CD14-positive monocyte (primary cell): ENCODE measurements at regions not wholly inside any gene's neighbourhood (a gene's known extent, or its start where the extent isn't known, plus 50 kb on each side); places are given as distances from the start of the nearest gene placed in this dataset.

Experiments used
- DNase-seq, 3 donors: peaks; one replicate each; pipeline ENCODE4 v3.0.0-alpha.2; 2011 to 2022
- H2AFZ ChIP-seq: 2 replicates; pipeline ENCODE4 v1.6.0; 2012; ENCODE audit warnings: mild to moderate bottlenecking, low read depth, low read length, inconsistent platforms; ENCODE audit not compliant: insufficient read depth, poor library complexity, severe bottlenecking
- H3K27ac ChIP-seq, 2 donors: 1 replicate in 1 of 2; 2 replicates in 1 of 2; pipeline ENCODE4 v1.5.1; 2012 to 2013; ENCODE audit warnings: low read length in 2 of 2, control low read depth in 1 of 2, inconsistent platforms in 1 of 2, low read depth in 1 of 2, mild to moderate bottlenecking in 1 of 2
- H3K27me3 ChIP-seq, 2 donors: one replicate each; pipeline versions ENCODE4 v1.6.0 to v1.6.1; 2011 to 2013; ENCODE audit warnings: low read length in 2 of 2; ENCODE audit not compliant: control insufficient read depth in 2 of 2, insufficient read depth in 2 of 2
- H3K36me3 ChIP-seq, 2 donors: replicated peaks in 1 of 2; 1 replicate in 1 of 2; 2 replicates in 1 of 2; pipeline versions ENCODE4 v1.5.1 to v1.6.1; 2012 to 2013; ENCODE audit warnings: low read length in 2 of 2, control low read depth in 1 of 2, inconsistent platforms in 1 of 2, mild to moderate bottlenecking in 1 of 2; ENCODE audit not compliant: insufficient read depth in 2 of 2, control insufficient read depth in 1 of 2
- H3K4me1 ChIP-seq, 2 donors: 1 replicate in 1 of 2; 2 replicates in 1 of 2; pipeline versions ENCODE4 v1.5.1 to v1.6.1; 2012 to 2013; ENCODE audit warnings: low read length in 2 of 2, control low read depth in 1 of 2, inconsistent platforms in 1 of 2, mild to moderate bottlenecking in 1 of 2, moderate library complexity in 1 of 2; ENCODE audit not compliant: insufficient read depth in 2 of 2, control insufficient read depth in 1 of 2
- H3K4me2 ChIP-seq: replicated peaks from 2 replicates; pipeline ENCODE3; 2012; ENCODE audit warnings: low read length, moderate library complexity, mild to moderate bottlenecking; ENCODE audit not compliant: poor library complexity, severe bottlenecking; ENCODE audit errors: extremely low read depth
- H3K4me3 ChIP-seq, 3 experiments: fragments of 200-600 bp in 1 of 3; sonication (generic) in 1 of 3; replicated peaks in 1 of 3; 1 replicate in 2 of 3; 2 replicates in 1 of 3; pipeline ENCODE4 v1.5.1; 2011 to 2013; ENCODE audit warnings: low read length in 3 of 3, mild to moderate bottlenecking in 3 of 3, control low read depth in 2 of 3, low read depth in 2 of 3, inconsistent platforms in 1 of 3, moderate library complexity in 1 of 3
- H3K79me2 ChIP-seq: 2 replicates; pipeline ENCODE4 v1.6.0; 2012; ENCODE audit warnings: mild to moderate bottlenecking, control low read depth, inconsistent platforms, low read length, moderate library complexity; ENCODE audit not compliant: insufficient read depth
- H3K9ac ChIP-seq: 2 replicates; pipeline ENCODE4 v1.6.0; 2017; ENCODE audit warnings: low read length, mild to moderate bottlenecking; ENCODE audit not compliant: insufficient read depth, poor library complexity, severe bottlenecking
- H3K9me3 ChIP-seq, 2 donors: replicated peaks in 1 of 2; 1 replicate in 1 of 2; 2 replicates in 1 of 2; pipeline versions ENCODE4 v1.5.1 to v1.6.1; 2012 to 2013; ENCODE audit warnings: low read length in 2 of 2, control low read depth in 1 of 2; ENCODE audit not compliant: control insufficient read depth in 1 of 2, insufficient read depth in 1 of 2
- H4K20me1 ChIP-seq: 2 replicates; pipeline ENCODE4 v1.6.0; 2012; ENCODE audit warnings: mild to moderate bottlenecking, low read length, control low read depth, moderate library complexity; ENCODE audit not compliant: insufficient read depth
- H3K27ac Mint-ChIP-seq, 7 donors: one replicate each; pipeline ENCODE4 v1.8.0; 2020; ENCODE audit warnings: mild to moderate bottlenecking in 7 of 7, mixed read lengths in 7 of 7, moderate library complexity in 6 of 7, inconsistent platforms in 2 of 7
- H3K27me3 Mint-ChIP-seq, 3 donors: one replicate each; pipeline ENCODE4 v1.8.0; 2021 to 2022; ENCODE audit warnings: low read depth in 3 of 3, mild to moderate bottlenecking in 3 of 3, mixed read lengths in 3 of 3, moderate library complexity in 3 of 3, inconsistent platforms in 1 of 3
- H3K36me3 Mint-ChIP-seq, 2 donors: one replicate each; pipeline ENCODE4 v1.8.0; 2020; ENCODE audit warnings: mixed read lengths in 2 of 2, inconsistent platforms in 1 of 2, mild to moderate bottlenecking in 1 of 2
- H3K4me1 Mint-ChIP-seq: one replicate; pipeline ENCODE4 v1.8.0; 2020; ENCODE audit warnings: mild to moderate bottlenecking, mixed read lengths
- H3K4me3 Mint-ChIP-seq, 2 donors: one replicate each; pipeline ENCODE4 v1.8.0; 2020; ENCODE audit warnings: mild to moderate bottlenecking in 2 of 2, mixed read lengths in 2 of 2, moderate library complexity in 1 of 2
- H3K9me3 Mint-ChIP-seq, 7 donors: one replicate each; pipeline ENCODE4 v1.8.0; 2020 to 2022; ENCODE audit warnings: mixed read lengths in 7 of 7, mild to moderate bottlenecking in 6 of 7, moderate library complexity in 6 of 7, inconsistent platforms in 2 of 7
- WGBS: methylation state at CpG from one replicate; pipeline ENCODE4 v1.1.5; 2013; ENCODE audit warnings: missing lambda C conversion rate; ENCODE audit not compliant: insufficient coverage; 5-methylcytosine and 5-hydroxymethylcytosine counted together
- intact Hi-C, 2 donors: fragments of 100-400 bp; cut with micrococcal nuclease; formaldehyde crosslinking; loops; one replicate each; pipeline versions ENCODE4 v1.15.0 to v1.15.1; 2023
- TF ChIP-seq, protein P1 (sequence below): fragments of 200-600 bp; IDR thresholded peaks from one replicate; pipeline ENCODE4 v1.8.0; 2022; ENCODE audit warnings: antibody characterized with exemption, mild to moderate bottlenecking

DNA sequence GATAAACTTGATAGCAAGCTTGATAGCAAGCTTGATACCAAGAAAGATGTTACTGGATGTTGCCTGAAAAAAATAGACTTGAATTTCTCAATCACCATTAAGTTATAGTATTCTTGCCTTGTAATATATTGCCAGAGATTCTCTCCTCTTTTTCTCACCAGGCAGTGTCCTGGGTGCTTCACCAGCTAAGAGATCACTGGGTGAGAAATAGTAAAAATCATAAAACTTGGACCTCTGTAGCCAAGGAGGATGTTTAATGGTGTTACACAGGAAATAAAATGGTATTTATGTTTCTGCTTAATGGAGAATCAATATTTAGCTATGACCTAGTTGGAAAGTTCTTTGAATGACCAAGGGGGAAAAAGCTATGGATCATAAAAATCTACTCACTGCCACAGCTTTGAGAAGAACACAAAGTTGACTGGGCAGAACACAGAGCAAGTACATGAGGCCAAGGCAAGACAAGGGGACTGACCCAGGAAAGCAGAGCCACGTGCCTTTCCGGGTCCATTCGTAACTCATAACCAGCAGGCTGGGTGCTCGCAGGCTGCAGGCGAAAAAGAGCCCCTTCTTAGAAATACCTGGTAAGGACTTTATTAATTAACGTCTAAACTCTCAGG, 129.4 kb upstream of the HNMT start:
- peaks cover 2 to 4% (median 2%) of the 10 kb centered on the region in 3 donors for H3K27me3 Mint-ChIP-seq
- DNase-seq = no peak

DNA sequence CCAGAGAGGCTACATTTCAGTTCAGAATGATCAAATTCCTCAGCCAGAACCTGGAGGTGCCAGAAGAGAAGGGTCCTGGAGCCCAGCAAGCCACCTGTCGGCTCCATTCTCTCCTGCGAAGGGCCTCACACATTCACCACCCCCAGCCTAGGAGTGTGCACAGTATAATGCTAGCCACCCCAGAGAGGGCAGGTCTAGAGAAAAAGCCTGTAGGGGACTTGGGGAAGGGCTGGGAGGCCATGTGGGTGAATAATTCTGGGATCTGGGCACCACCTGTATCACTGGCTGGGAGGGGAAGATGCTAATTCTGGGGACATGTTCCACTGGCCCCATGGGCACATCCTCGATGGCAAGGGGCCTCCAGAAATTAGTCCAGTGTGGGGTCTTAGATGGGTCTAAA, 127.6 kb upstream of the HNMT start:
- WGBS = 100% methylated on average over 1 of the region's 3 CpGs
- Histone ChIP-seq H3K9ac (no peak overlapping the region), H3K4me3 (no peak overlapping the region), H3K9me3 (no peaks in the 10 kb centered on the region), H3K4me2 (no peak overlapping the region), H3K4me1 (no peaks in the 10 kb centered on the region), H3K79me2 (no peaks in the 10 kb centered on the region), H3K36me3 (no peaks in the 10 kb centered on the region), H3K27me3 (no peaks in the 10 kb centered on the region), H2AFZ (no peak overlapping the region), H3K27ac (no peak overlapping the region), H4K20me1 (no peaks in the 10 kb centered on the region)
- TF ChIP-seq, protein P1, sequence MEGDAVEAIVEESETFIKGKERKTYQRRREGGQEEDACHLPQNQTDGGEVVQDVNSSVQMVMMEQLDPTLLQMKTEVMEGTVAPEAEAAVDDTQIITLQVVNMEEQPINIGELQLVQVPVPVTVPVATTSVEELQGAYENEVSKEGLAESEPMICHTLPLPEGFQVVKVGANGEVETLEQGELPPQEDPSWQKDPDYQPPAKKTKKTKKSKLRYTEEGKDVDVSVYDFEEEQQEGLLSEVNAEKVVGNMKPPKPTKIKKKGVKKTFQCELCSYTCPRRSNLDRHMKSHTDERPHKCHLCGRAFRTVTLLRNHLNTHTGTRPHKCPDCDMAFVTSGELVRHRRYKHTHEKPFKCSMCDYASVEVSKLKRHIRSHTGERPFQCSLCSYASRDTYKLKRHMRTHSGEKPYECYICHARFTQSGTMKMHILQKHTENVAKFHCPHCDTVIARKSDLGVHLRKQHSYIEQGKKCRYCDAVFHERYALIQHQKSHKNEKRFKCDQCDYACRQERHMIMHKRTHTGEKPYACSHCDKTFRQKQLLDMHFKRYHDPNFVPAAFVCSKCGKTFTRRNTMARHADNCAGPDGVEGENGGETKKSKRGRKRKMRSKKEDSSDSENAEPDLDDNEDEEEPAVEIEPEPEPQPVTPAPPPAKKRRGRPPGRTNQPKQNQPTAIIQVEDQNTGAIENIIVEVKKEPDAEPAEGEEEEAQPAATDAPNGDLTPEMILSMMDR = no peak
- no peak for DNase-seq
- Mint-ChIP-seq H3K36me3 (no peaks in the 10 kb centered on the region), H3K27ac (no peak overlapping the region), H3K4me1 (no peaks in the 10 kb centered on the region), H3K9me3 (no peaks in the 10 kb centered on the region), H3K27me3 (peaks cover 2 to 3% (median 2%) of the 10 kb centered on the region in 3 donors), H3K4me3 (no peak overlapping the region)
- intact Hi-C loops = loop anchor here (5.0 to 10.0 kb wide), 2 partner anchors 1414 to 1922 kb away; no protein-coding TSS in a partner anchor

More for the DNA sequence above, 129.4 kb upstream of the HNMT start:
- Histone ChIP-seq H3K4me3 (no peak overlapping the region), H2AFZ (no peak overlapping the region), H4K20me1 (no peaks in the 10 kb centered on the region), H3K4me1 (no peaks in the 10 kb centered on the region), H3K4me2 (no peak overlapping the region), H3K79me2 (no peaks in the 10 kb centered on the region), H3K36me3 (no peaks in the 10 kb centered on the region), H3K27ac (no peak overlapping the region), H3K9me3 (no peaks in the 10 kb centered on the region), H3K9ac (no peak overlapping the region), H3K27me3 (no peaks in the 10 kb centered on the region)
- Mint-ChIP-seq H3K9me3 (peaks cover 0 to 3% (median 0%) of the 10 kb centered on the region in 7 donors), H3K27ac (peak overlapping the region in 1 of 7 donors; percentile 33), H3K4me1 (no peaks in the 10 kb centered on the region), H3K4me3 (no peak overlapping the region), H3K36me3 (no peaks in the 10 kb centered on the region)
- intact Hi-C loops = loop anchor here (5.0 to 10.0 kb wide), 2 partner anchors 1413 to 1920 kb away; no protein-coding TSS in a partner anchor
- TF ChIP-seq, protein P1 = no peak
- 89% methylated on average over 3 of the region's 6 CpGs for WGBS
